Common myeloid progenitor, CD34-positive (primary cell): ENCODE measurements at regions not wholly inside any gene's neighbourhood (a gene's known extent, or its start where the extent isn't known, plus 50 kb on each side); places are given as distances from the start of the nearest gene placed in this dataset.
A peak's percentile ranks its signal among the peaks of the same experiment; 100 is the strongest.

ENCODE experiments used
- CTCF ChIA-PET: fragments of 350-600 bp; sonication (Branson Sonifier 250); formaldehyde crosslinking; loops from one replicate; lab custom pipeline; 2021; ENCODE audit warnings: antibody characterized with exemption; lab: Charles Lee
- POLR2A ChIA-PET: fragments of 350-600 bp; sonication (Branson Sonifier 250); formaldehyde crosslinking; loops from one replicate; lab custom pipeline; 2021; ENCODE audit warnings: antibody characterized with exemption; lab: Charles Lee
- DNase-seq, 3 donors: peaks; one replicate each; pipeline versions ENCODE4 v3.0.0 to v3.0.0-alpha.2; 2013
- H3K27ac ChIP-seq, 2 experiments: 1 replicate in 1 of 2; 2 replicates in 1 of 2; pipeline ENCODE4 v1.7.0; 2013; ENCODE audit warnings: inconsistent platforms in 2 of 2, low read length in 2 of 2, mild to moderate bottlenecking in 2 of 2, low read depth in 1 of 2, moderate library complexity in 1 of 2; ENCODE audit not compliant: severe bottlenecking in 2 of 2, insufficient read depth in 1 of 2, poor library complexity in 1 of 2
- H3K27me3 ChIP-seq, 5 experiments: replicated peaks in 2 of 5; 1 replicate in 3 of 5; 2 replicates in 2 of 5; pipeline versions ENCODE4 v1.6.1 to v1.7.0; 2013; ENCODE audit warnings: low read length in 4 of 5, mild to moderate bottlenecking in 2 of 5, moderate library complexity in 2 of 5, inconsistent platforms in 1 of 5; ENCODE audit not compliant: insufficient read depth in 5 of 5, control insufficient read depth in 4 of 5
- H3K36me3 ChIP-seq, 4 experiments: 1 replicate in 2 of 4; 2 replicates in 2 of 4; pipeline versions ENCODE4 v1.6.1 to v1.7.0; 2013; ENCODE audit warnings: low read length in 3 of 4, control low read depth in 1 of 4, mild to moderate bottlenecking in 1 of 4; ENCODE audit not compliant: control insufficient read depth in 4 of 4, insufficient read depth in 4 of 4
- H3K4me1 ChIP-seq, 4 experiments: 1 replicate in 3 of 4; 2 replicates in 1 of 4; pipeline versions ENCODE4 v1.6.1 to v1.7.1; 2013; ENCODE audit warnings: low read length in 3 of 4, mild to moderate bottlenecking in 3 of 4, control low read depth in 1 of 4, inconsistent platforms in 1 of 4, moderate library complexity in 1 of 4; ENCODE audit not compliant: control insufficient read depth in 4 of 4, insufficient read depth in 4 of 4; ENCODE audit errors: control extremely low read depth in 1 of 4
- H3K4me3 ChIP-seq, 7 experiments: 1 replicate in 4 of 7; 2 replicates in 3 of 7; pipeline versions ENCODE4 v1.5.1 to v1.7.0; 2013; ENCODE audit warnings: mild to moderate bottlenecking in 7 of 7, low read length in 6 of 7, moderate library complexity in 6 of 7, inconsistent platforms in 2 of 7, low read depth in 2 of 7, control low read depth in 1 of 7; ENCODE audit not compliant: insufficient read depth in 4 of 7, control insufficient read depth in 1 of 7; ENCODE audit errors: extremely low read depth in 1 of 7
- H3K9me3 ChIP-seq, 5 experiments: 1 replicate in 4 of 5; 2 replicates in 1 of 5; pipeline versions ENCODE4 v1.6.1 to v1.7.1; 2013; ENCODE audit warnings: low read length in 4 of 5, mild to moderate bottlenecking in 2 of 5, inconsistent platforms in 1 of 5, low read depth in 1 of 5, moderate library complexity in 1 of 5; ENCODE audit not compliant: control insufficient read depth in 4 of 5, insufficient read depth in 2 of 5; ENCODE audit errors: control extremely low read depth in 1 of 5
- WGBS: methylation state at CpG from one replicate; pipeline ENCODE4 v1.1.5; 2013; ENCODE audit not compliant: insufficient coverage; 5-methylcytosine and 5-hydroxymethylcytosine counted together

- POLR2A ChIA-PET: no interaction called here
- H3K4me3 ChIP-seq: no peak overlapping the region
- no peaks in the 10 kb centered on the region for H3K36me3 ChIP-seq
- 75% methylated on average over 1 of the region's 1 CpG for WGBS
- H3K27me3 ChIP-seq: no peaks in the 10 kb centered on the region
- CTCF ChIA-PET: no interaction called here
- H3K9me3 ChIP-seq: peaks cover 0 to 3% (median 2%) of the 10 kb centered on the region in 5 experiments
- no peaks in the 10 kb centered on the region for H3K4me1 ChIP-seq
- H3K27ac ChIP-seq: no peak overlapping the region
- no peak for DNase-seq
Measured at GRCh38 chr1:87535551-87535950, 206.9 kb downstream of the LMO4 start.

- H3K27ac ChIP-seq: no peak overlapping the region
- POLR2A ChIA-PET: no interaction called here
- CTCF ChIA-PET: interaction anchor here (1.3 kb wide), 1 partner anchor 14 kb away, joined by 3 read pairs; no protein-coding TSS in a partner anchor
- H3K27me3 ChIP-seq: no peaks in the 10 kb centered on the region
- no peak overlapping the region for H3K4me3 ChIP-seq
- H3K4me1 ChIP-seq: no peaks in the 10 kb centered on the region
- H3K9me3 ChIP-seq: peaks cover 1 to 15% (median 3%) of the 10 kb centered on the region in 5 experiments
- DNase-seq: no peak
- WGBS: 90% methylated on average over 1 of the region's 1 CpG
- no peaks in the 10 kb centered on the region for H3K36me3 ChIP-seq
Measured at GRCh38 chr1:87539147-87539546, 210.5 kb downstream of the LMO4 start.

- CTCF ChIA-PET: no interaction called here
- POLR2A ChIA-PET: no interaction called here
- no peak overlapping the region for H3K4me3 ChIP-seq
- H3K27ac ChIP-seq: no peak overlapping the region
- 95% methylated on average over 2 of the region's 2 CpGs for WGBS
- H3K36me3 ChIP-seq: no peaks in the 10 kb centered on the region
- peaks cover 0 to 4% (median 0%) of the 10 kb centered on the region in 4 experiments for H3K4me1 ChIP-seq
- peaks cover 3 to 21% (median 4%) of the 10 kb centered on the region in 5 experiments for H3K9me3 ChIP-seq
- H3K27me3 ChIP-seq: no peaks in the 10 kb centered on the region
- peak in 2 of 3 donors; percentile 11 for DNase-seq
Measured at GRCh38 chr1:87542697-87543096, 214.0 kb downstream of the LMO4 start.

GRCh38 chr1:87549738-87550137 is 221.1 kb downstream of the LMO4 start:
- Histone ChIP-seq H3K4me3 (no peak overlapping the region), H3K4me1 (peaks cover 0 to 4% (median 0%) of the 10 kb centered on the region in 4 experiments), H3K27ac (no peak overlapping the region), H3K27me3 (no peaks in the 10 kb centered on the region), H3K36me3 (no peaks in the 10 kb centered on the region), H3K9me3 (peaks cover 0 to 7% (median 1%) of the 10 kb centered on the region in 5 experiments)
- DNase-seq: no peak
- no CpG with 5 or more reads among the region's 1 CpG for WGBS
- ChIA-PET CTCF (no interaction called here), POLR2A (no interaction called here)

- ChIA-PET CTCF (no interaction called here), POLR2A (no interaction called here)
- Histone ChIP-seq H3K36me3 (no peaks in the 10 kb centered on the region), H3K4me3 (no peak overlapping the region), H3K4me1 (no peaks in the 10 kb centered on the region), H3K27ac (no peak overlapping the region), H3K9me3 (peaks cover 0 to 2% (median 0%) of the 10 kb centered on the region in 5 experiments), H3K27me3 (no peaks in the 10 kb centered on the region)
- WGBS: 90% methylated on average over 2 of the region's 2 CpGs
- no peak for DNase-seq
Measured at GRCh38 chr1:87553511-87553910, 224.8 kb downstream of the LMO4 start.

GRCh38 chr1:87555366-87555765 is 226.7 kb downstream of the LMO4 start:
- Histone ChIP-seq H3K4me3 (no peak overlapping the region), H3K27ac (no peak overlapping the region), H3K4me1 (no peaks in the 10 kb centered on the region), H3K27me3 (no peaks in the 10 kb centered on the region), H3K9me3 (peaks cover 0 to 2% (median 0%) of the 10 kb centered on the region in 5 experiments), H3K36me3 (no peaks in the 10 kb centered on the region)
- 100% methylated on average over 1 of the region's 1 CpG for WGBS
- CTCF ChIA-PET: interaction anchor here (0.9 kb wide), 1 partner anchor 10 kb away, joined by 5 read pairs; no protein-coding TSS in a partner anchor
- DNase-seq: no peak
- POLR2A ChIA-PET: no interaction called here

- no peak for DNase-seq
- ChIA-PET POLR2A (no interaction called here), CTCF (interaction anchor here (0.8 to 0.9 kb wide), 2 partner anchors 9 to 61 kb away, joined by 3 to 5 read pairs; no protein-coding TSS in a partner anchor)
- WGBS: 100% methylated on average over 2 of the region's 3 CpGs
- Histone ChIP-seq H3K4me3 (no peak overlapping the region), H3K9me3 (peaks cover 0 to 2% (median 0%) of the 10 kb centered on the region in 5 experiments), H3K36me3 (no peaks in the 10 kb centered on the region), H3K4me1 (no peaks in the 10 kb centered on the region), H3K27ac (no peak overlapping the region), H3K27me3 (no peaks in the 10 kb centered on the region)
Measured at GRCh38 chr1:87556326-87556725, 227.6 kb downstream of the LMO4 start.
